SK-MEL-5 (cell line): ENCODE measurements at regions not wholly inside any gene's neighbourhood (a gene's known extent, or its start where the extent isn't known, plus 50 kb on each side); places are given as distances from the start of the nearest gene placed in this dataset.
"Not testable (repeated sequence)": the region's sequence is repeated elsewhere in the genome, so short reads cannot be mapped to it uniquely, and the experiment has no call there.

ENCODE experiments used
- DNase-seq: peaks from one replicate; pipeline ENCODE4 v3.0.0-alpha.2; 2016; ENCODE audit warnings: low read depth, low spot score
- in situ Hi-C: cut with HindIII; loops from 2 replicates; pipeline ENCODE4 v1.10.0; 2016; ENCODE audit warnings: low sequenced_read_pairs, high pct_unique_total_duplicates, low pct_unique_long_range_greater_than_20kb

DNA sequence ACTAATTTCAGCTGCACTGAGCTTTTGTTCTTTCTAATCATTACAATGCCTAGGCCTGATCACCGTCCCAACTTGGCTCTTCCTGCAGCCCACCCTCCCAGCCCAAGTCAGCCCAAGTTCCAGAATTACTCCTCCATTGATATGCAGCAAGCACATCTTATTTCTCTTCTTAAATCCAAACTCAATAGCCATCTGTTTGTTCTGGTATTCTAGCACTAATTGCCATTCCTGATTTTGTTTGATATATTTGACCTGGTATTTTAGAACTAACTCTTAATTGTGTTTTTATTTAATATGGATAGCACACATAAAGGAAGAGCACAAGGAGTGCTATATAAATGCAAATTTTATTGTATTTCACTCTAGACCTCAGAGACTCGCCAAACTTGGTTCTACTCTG lies 241.2 kb downstream of the SKIDA1 start:
- in situ Hi-C loops = no loop called here

DNA sequence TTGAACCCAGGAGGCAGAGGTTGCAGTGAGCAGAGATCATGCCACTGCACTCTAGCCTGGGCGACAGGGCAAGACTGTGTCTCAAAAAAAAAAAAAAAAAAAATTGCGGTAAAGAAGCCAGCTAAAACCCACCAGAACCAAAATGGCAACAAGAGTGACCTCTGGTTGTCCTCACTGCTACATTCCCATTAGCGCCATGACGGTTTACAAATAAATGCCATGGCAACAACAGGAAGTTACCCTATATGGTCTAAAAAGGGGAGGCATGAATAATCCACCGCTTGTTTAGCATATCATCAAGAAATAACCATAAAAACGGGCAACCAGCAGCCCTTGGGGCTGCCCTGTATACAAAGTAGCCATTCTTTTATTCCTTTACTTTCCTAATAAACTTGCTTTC lies 242.4 kb downstream of the SKIDA1 start:
- in situ Hi-C loops, DNase-seq: not testable (repeated sequence)

More for the DNA sequence above, 241.2 kb downstream of the SKIDA1 start:
- DNase-seq = no peak

DNA sequence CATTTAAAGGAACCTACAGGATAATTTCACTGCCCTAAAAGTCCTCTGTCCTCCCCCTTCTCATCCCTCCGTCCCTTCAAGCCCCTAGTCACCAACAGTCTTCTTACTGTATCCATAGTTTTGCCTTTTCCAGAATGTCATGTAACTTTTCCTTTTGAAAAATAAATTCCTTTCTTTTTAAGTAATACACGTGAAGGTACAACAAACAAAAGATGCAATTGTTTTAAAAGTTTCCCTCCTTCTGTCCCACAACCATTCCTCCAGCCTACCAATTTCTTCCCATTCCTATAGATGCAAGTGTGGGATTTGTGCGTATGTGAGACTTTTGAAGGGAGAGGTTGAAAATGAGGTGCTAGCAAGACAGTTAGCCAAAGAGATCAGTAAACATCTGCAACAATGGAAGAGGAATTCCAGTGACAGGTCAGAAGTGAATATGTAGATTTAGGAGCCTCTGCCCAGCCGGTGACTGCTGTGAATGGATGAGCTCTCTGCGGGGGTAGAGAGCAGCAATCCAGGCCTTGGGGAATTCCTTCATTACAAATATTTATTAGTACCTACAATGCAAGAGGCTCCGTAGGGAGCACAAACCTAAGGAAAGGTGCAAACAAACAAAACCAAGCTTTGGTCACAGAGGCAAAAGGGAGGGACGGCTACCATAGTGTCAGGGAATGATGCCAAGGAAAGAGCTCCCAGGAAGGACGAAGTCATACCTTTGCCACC lies 243.6 kb downstream of the SKIDA1 start:
- in situ Hi-C loops = no loop called here

DNA sequence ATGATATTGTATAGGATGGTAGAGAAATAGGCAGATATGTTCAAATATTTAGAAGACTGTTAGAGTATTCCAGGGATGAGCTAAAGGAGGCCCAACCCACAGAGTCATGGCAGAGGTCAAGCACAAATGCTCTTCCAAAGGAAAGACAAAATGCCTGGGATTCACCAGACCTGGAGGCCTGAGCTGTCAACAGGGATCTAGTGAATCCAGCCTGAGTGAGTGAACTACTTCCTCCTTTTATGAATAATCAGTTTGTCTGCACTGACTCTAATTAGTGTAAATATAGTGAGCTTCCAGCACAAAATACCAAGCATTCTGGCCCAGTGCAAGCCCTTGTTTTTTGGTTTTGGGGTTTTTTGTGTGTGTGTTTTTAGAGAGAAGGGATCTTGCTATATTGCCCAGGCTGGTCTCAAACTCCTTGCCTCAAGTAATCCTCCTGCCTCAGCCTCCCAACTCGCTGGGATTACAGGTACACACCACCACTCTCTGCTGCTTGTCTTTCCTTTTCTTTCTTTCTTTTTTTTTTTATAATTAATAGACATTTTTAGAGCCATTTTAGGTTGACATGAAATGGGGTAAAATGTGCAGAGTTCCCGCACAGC lies 244.4 kb downstream of the SKIDA1 start:
- in situ Hi-C loops = no loop called here
- no peak for DNase-seq

More for the DNA sequence above, 243.6 kb downstream of the SKIDA1 start:
- no peak for DNase-seq

DNA sequence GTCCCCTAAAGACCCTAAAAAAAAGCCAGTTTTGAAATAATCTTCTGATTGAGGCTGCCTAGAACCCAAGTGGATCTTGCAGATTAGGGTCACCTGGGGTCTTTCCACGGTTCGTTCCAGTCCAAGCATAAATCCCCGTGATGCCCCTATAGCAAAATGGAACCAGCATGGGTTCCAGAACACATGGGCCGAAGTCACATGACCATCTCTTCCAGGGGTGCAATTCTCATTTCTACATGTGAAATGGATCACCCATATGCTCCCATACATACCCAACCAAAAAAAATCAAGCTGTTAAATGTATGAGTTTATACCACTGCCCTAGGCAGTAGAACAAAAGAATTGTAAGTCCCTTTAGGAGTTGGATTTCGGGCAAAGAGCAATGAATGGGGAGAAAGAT lies 245.4 kb downstream of the SKIDA1 start:
- no peak for DNase-seq
- in situ Hi-C loops = no loop called here

DNA sequence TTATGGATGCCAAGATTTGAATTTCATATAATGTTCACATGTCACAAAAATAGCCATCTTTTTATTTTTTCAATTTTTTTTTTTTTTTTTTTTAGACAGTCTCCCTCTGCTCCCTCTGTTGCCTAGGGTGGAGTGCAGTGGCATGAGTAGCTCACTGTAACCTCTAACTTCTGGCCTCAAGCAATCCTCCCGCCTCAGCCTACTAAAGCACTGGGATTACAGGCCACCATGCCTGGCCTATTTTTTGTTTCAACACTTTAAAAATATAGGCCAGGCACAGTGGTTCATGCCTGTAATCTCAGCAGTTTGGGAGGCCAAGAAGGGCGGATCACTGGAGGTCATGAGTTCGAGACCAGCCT lies 246.3 kb downstream of the SKIDA1 start:
- no peak for DNase-seq
- in situ Hi-C loops = no loop called here

DNA sequence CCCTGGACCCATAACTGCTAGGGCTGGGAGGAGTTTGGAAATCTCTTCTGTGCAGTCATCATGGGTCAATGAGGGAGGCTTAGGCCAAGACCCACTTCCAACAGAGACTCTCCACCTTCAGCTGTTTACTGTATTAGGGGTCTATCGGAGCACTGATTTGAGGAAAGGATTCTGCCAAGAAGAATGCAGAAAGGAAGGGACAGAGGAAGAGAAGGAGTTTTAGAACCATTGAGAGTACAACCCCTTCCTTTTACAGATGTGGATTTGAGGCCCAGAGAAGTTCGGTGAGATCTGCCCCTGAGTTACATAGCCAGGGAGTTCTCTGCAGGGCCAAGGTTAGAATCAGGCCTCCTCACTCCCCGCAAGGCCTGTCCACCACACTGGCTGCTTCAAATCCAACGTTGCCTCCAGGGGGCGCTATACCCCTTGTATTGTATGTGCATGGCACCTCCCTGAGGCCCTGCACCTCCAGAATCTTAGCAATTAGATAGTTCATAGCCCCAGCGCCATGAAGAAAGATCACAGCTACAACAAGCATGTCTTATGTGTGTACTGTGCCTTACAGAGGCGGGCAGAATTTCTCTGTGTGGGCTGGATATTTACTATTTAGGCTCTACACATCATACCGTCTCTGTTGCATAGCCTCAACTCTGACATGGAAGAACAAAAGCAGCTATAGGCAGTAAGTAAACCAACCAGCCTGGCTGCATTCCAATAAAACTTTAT lies 246.8 kb downstream of the SKIDA1 start:
- peak; percentile 90 for DNase-seq
- in situ Hi-C loops = no loop called here

DNA sequence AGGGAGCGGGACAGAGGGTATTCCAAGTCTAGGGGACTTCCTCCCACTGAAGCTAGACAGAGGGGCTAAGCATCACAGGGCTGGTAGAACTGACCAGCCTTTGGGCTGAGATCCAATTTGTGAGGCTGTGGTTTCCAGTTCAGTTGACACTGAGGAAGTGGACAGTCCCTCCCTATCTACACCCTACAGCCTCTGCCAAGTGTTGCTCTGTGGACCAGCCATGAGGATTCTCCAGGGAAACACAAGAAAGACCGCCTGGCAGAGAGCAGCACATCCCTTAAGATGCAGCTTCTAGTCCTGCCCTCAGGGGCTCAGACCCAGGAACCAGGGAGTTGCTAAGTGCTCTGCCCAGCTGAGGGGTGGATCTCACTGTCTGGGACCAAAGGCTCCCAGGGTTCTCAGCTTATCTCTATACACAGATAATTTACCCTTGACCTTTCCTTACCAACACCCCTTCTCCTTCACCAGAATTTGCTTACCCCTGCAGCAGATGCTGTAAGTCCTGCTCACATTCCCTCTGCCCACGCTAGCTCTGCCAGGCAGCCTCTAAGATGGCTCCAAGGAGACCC lies 252.0 kb downstream of the SKIDA1 start:
- in situ Hi-C loops = no loop called here
- no peak for DNase-seq

DNA sequence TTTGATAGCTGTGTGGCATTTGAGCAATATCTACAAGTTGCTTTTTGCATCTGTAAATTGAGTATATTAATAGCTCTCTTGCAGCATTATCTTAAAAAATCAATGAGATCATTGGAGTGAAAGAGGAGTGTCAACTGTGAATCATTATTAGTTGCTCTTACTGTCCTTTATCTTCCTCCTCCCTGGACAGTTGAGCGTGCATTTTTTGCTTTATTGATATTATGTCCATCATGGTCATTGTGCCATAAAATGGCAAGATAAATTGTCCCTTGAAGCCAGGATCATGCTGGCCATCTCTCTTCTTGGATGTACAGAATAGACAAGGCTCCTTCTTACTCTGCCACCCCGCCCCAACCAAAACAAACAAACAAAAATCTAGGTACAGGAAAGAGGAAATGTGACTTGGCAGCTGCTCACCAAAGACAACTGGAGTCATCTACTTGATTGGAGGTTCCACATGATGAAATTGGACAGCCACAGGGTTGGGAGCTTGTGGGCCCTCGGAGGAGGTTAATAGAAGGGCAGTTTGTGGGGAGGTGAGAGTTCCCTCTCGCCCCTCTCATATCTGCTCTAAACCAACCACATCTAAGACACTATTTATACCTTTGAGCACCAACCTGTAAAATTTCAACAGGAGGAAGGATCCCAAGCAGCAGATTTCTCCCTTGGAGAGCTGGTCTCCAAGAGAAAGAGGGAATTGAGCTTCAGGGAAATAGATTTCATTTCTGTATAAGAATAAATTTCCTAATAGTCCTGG lies 252.7 kb downstream of the SKIDA1 start:
- no peak for DNase-seq
- in situ Hi-C loops = no loop called here

DNA sequence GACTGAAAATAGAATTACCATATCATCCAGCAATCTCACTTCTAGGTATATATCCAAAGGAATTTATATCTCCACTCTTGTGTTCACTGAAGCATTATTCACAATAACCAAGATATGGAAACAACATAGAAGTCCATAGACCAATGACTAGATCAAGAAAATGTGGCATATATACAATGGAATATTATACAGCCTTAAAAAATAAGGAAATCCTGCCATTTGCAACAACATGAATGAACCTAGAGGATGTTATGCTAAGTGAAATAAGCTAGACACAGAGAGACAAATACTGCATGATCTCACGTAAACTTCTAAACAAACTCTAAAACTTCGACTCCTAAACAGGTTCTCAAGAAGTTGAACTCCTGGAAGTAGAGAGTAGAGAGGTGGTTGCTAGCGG lies 254.5 kb downstream of the SKIDA1 start:
- in situ Hi-C loops = no loop called here

DNA sequence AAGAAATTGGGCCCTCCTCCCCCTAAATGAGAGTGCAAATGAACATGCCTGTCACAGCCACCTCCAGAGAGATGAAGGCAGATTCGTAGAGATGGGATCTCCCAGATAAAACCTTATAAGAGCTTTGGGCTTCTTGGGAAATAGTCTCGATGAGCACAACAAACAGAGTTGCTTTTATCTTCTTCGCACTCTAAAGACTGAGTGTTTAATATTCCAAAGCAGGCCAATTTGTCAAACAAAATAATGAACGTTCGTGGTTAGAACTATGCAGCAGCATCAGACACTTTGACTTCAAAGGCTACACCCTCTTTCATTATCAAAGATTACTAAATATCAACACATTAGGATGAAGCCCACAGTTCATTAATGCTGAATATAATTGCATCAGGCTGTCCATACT lies 256.2 kb downstream of the SKIDA1 start:
- DNase-seq = no peak
- in situ Hi-C loops = no loop called here

More for the DNA sequence above, 254.5 kb downstream of the SKIDA1 start:
- DNase-seq = no peak

DNA sequence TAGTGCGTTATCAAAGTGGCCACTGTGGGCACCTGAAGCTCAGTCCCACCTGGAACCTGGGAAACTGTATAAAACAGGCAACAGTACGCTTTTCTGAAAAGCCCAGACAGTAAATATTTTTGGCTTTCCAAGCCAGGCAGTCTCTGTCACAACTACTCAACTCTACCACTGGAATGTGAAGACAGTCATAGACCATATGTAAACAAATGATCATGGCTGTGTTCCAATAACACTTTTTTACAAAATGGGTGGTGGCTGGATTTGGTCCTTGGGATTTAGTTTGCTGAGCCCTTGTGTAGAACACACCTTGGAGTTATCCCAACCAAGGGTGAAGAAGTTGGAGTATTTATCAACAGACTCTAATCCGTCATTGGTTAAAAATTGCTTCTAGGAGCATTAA lies 259.9 kb downstream of the SKIDA1 start:
- no peak for DNase-seq
- in situ Hi-C loops = no loop called here

DNA sequence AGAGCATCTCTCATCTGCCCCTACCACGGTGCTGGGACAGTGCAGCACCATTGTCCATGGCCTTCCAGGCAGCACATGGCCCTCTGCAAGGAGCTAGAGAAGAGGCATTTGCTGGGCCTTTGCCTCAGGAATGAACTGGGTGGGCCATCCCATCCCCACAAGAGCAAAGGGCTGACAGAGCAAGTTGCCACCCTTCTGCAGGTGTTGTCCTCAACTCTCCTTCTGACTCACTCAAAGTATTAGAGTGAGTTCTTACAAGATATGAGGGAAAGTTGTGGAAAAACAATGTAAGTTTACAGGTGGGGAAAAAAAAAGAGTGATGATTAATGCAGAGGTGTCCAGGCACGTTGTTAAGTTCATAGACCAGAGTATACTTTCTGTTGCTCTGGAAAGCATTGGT lies 261.2 kb downstream of the SKIDA1 start:
- in situ Hi-C loops = no loop called here
- no peak for DNase-seq

DNA sequence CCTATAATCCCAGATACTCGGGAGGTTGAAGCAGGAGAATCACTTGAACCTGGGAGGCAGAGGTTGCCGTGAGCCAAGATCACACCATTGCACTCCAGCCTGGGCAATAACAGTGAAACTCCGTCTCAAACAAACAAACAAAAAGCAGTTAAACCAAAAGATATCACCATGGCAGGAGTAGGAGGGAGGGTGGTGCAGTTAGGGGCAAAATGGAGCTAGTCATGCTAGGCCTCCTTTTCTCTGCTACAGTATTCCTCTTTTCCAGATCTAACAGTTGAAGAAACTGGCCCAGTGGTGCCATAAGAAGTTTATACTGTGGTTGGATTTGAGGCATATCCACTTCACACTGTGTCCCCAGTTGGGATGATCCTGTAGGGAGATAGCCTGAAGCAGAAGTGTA lies 261.6 kb downstream of the SKIDA1 start:
- in situ Hi-C loops = no loop called here

DNA sequence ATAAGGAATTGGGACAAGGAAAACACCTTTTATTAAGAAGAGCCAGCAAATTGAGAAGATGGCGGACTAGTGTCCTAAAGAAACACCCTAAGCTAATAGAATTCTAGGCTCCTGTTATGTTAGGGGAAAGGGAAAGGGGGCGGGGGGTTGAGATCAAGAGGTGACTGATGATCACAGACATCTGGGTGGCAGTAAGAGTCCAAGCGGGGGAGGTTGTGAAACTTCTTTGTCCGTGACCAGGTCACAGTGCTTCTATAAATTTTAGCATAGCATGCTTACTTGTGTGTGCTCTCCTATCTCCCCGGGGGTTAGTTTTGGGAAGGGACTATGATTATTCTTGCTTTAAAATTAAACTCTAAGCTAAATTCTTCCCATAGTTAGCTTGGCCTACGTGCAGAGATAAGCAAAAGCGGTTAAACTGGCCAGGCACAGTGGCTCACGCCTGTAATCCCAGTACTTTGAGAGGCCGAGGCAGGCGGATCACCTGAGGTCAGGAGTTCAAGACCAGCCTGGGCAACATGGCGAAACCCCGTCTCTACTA lies 262.1 kb downstream of the SKIDA1 start:
- DNase-seq = no peak
- in situ Hi-C loops = no loop called here

More for the DNA sequence above, 261.6 kb downstream of the SKIDA1 start:
- no peak for DNase-seq

DNA sequence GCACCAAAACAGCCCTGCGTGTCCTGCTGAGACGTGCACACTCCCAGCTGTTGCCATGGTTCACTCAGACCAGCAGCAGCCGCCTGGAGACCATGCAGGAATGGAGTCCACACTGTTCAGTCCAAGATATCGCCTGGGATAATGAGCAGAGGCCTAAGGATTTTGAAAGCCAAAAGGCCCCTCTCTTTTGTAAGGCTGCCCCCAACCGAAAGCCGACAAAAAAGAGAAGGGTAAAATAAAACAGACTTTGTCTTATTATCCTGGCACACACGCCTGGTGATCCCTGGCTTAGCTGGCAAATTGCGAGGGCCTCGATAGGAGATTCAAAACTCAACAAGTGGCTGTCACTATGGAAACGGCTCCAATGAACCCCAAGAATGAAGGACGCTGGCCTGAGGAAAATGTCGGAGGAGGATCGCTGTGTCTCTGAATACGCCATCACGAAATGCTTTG lies 263.6 kb downstream of the SKIDA1 start:
- no peak for DNase-seq
- in situ Hi-C loops = no loop called here

DNA sequence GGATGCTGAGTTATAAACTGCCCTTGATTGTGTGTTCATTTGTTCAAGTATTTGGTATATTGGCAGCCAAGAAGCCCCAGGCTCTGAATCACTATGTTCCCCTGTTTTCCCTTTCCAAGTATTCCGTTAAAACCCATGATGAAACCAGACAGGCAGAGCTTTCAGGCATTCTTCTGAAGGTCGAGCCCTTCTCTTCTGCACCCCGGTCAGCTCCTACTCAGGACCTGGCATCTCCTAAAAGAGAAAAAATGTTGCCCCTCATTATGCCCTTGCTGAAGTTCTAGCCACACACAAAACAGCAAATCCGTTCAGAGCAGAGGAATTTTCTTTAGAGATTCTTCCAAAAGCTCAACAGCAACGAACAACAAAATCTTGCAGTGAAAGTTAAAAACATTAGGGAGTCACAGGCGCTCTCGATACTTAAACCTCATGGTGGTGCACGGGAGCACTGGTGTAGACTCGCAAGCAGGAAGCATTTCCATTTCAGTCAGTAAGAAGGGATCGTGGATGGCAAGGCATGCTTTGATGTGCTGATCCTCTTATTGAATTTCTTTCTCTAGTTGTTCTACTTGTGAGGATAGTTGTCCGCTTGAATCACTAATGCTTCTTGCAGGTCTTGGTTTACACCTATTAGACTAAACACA lies 264.9 kb downstream of the SKIDA1 start:
- DNase-seq = no peak
- in situ Hi-C loops = no loop called here
